Adrenal gland (tissue), 5 donors: ENCODE measurements at regions not wholly inside any gene's neighbourhood (a gene's known extent, or its start where the extent isn't known, plus 50 kb on each side); places are given as distances from the start of the nearest gene placed in this dataset.

Experiments
- CTCF ChIP-seq, 6 experiments: fragments of 450-650 bp in 4 of 6; fragments of 200-600 bp in 2 of 6; sonication (generic) in 1 of 6; IDR thresholded peaks; 1 replicate in 5 of 6; 2 replicates in 1 of 6; pipeline versions ENCODE4 v1.5.1 to v1.8.0; 2016 to 2021; ENCODE audit warnings: antibody characterized with exemption in 6 of 6, mild to moderate bottlenecking in 2 of 6, moderate library complexity in 1 of 6
- POLR2A ChIP-seq, 2 donors: fragments of 450-650 bp; IDR thresholded peaks; one replicate each; pipeline ENCODE4 v1.6.1; 2017; ENCODE audit warnings: antibody characterized with exemption in 2 of 2, mild to moderate bottlenecking in 2 of 2, moderate library complexity in 1 of 2
- donor health status: DM: no; HTN: no; CAD: no.

GRCh38 chr1:223472057-223472456 lies 78.8 kb downstream of the CCDC185 start:
- no peak for TF ChIP-seq CTCF (IDR thresholded peaks at IDR 0.05)
- TF ChIP-seq POLR2A (IDR thresholded peaks at IDR 0.05): no peak
